Psoas muscle (tissue), 7 donors: ENCODE measurements at regions not wholly inside any gene's neighbourhood (a gene's known extent, or its start where the extent isn't known, plus 50 kb on each side); places are given as distances from the start of the nearest gene placed in this dataset.
"Not testable (repeated sequence)": the region's sequence is repeated elsewhere in the genome, so short reads cannot be mapped to it uniquely, and the experiment has no call there.

Source experiments
- ATAC-seq, 4 donors: fragments of 200-7000 bp; cut with Tn5 transposase; one replicate each; pipeline ENCODE4 v1.9.1; 2020; ENCODE audit warnings: moderate library complexity in 3 of 4, mild to moderate bottlenecking in 2 of 4
- DNase-seq, 2 donors: peaks; one replicate each; pipeline ENCODE4 v3.0.0-alpha.2; 2020
- H3K27ac ChIP-seq: fragments of 200-600 bp; one replicate; pipeline ENCODE4 v1.8.0; 2022
- H3K27me3 ChIP-seq, 3 donors: fragments of 200-600 bp in 1 of 3; one replicate each; pipeline versions ENCODE4 v1.6.1 to v1.8.0; 2013 to 2022; ENCODE audit warnings: low read length in 2 of 3, mild to moderate bottlenecking in 2 of 3, moderate library complexity in 1 of 3; ENCODE audit not compliant: insufficient read depth in 3 of 3
- H3K36me3 ChIP-seq, 2 donors: fragments of 200-600 bp in 1 of 2; one replicate each; pipeline versions ENCODE4 v1.6.1 to v1.8.0; 2013 to 2022; ENCODE audit warnings: low read depth in 1 of 2, mild to moderate bottlenecking in 1 of 2, moderate library complexity in 1 of 2; ENCODE audit not compliant: insufficient read depth in 1 of 2
- H3K4me1 ChIP-seq: fragments of 200-600 bp; one replicate; pipeline ENCODE4 v1.8.0; 2022
- H3K4me3 ChIP-seq: fragments of 200-600 bp; one replicate; pipeline ENCODE4 v1.8.0; 2022; ENCODE audit warnings: mild to moderate bottlenecking
- H3K9me3 ChIP-seq: fragments of 200-600 bp; one replicate; pipeline ENCODE4 v1.8.0; 2022
- WGBS, 3 donors: extraction: QIAGEN DNeasy Blood & Tissue Kit; methylation state at CpG; one replicate each; pipeline versions ENCODE4 v1.1.6 to v1.1.7; 2013; 5-methylcytosine and 5-hydroxymethylcytosine counted together
- intact Hi-C, 2 donors: fragments of 100-400 bp; cut with DNase I; formaldehyde crosslinking; loops; one replicate each; pipeline versions ENCODE4 v1.11.0 to v1.14.2; 2022
- TF ChIP-seq, protein P1 (sequence below): fragments of 200-600 bp; IDR thresholded peaks from one replicate; pipeline ENCODE4 v1.8.0; 2022; ENCODE audit warnings: antibody characterized with exemption
- donor health status: healthy with polysubstance abuse.
- donor health status: DM: no; HTN: no; CAD: no; lungs with moderate emphysema.
- donor health status: Bipolar disorder and iron deficiency.
- donor health status: healthy.
- donor health status: DM: yes; HTN: yes; CAD: no.
- donor health status: DM: no; HTN: no; CAD: no.
- donor health status: DM: yes; HTN: yes; CAD: no.

DNA sequence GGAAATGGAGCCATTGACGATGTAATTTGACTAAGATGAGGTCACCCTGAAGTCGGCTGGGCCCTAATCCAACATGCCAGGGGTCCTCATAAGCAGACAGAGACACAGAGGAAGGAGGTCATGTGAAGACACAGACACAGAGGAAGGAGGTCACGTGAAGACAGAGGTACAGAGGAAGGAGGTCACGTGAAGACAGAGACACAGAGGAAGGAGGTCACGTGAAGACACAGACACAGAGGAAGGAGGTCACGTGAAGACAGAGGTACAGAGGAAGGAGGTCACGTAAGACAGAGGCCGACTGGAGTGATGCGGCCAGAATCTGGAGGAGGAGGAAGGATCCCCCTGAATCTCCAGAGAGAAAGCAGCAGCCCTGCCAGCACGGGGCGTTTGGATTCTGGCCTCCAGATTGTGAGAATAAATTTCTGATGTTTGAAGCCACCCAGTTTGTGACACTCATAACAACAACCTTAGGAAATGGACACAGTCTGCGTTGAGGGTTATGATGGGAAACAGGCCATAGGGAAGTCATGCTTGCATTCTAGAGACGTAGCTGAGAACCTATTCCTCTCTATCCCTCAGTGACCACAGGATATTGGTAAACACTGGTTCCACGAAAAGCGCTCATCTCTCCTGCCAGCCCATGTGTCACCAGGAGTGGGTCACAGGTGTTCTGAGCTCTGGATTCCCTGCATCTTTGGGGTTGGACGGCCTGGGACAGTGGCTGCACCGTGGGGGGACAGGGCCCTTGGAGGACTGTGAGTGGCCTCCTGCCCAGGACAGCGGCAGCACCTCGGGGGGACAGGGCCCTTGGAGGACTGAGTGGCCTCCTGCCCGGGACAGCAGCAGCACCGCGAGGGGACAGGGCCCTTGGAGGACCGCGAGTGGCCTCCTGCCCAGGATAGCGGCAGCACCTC lies 108.5 kb downstream of the SOX1 start:
- Histone ChIP-seq H3K4me3 (no peak overlapping the region), H3K4me1 (no peaks in the 10 kb centered on the region), H3K27me3 (peaks cover 0 to 5% (median 0%) of the 10 kb centered on the region in 3 donors), H3K36me3 (no peaks in the 10 kb centered on the region), H3K9me3 (peaks cover 3% of the 10 kb centered on the region), H3K27ac (no peak overlapping the region)
- ATAC-seq = no peak
- TF ChIP-seq, protein P1, sequence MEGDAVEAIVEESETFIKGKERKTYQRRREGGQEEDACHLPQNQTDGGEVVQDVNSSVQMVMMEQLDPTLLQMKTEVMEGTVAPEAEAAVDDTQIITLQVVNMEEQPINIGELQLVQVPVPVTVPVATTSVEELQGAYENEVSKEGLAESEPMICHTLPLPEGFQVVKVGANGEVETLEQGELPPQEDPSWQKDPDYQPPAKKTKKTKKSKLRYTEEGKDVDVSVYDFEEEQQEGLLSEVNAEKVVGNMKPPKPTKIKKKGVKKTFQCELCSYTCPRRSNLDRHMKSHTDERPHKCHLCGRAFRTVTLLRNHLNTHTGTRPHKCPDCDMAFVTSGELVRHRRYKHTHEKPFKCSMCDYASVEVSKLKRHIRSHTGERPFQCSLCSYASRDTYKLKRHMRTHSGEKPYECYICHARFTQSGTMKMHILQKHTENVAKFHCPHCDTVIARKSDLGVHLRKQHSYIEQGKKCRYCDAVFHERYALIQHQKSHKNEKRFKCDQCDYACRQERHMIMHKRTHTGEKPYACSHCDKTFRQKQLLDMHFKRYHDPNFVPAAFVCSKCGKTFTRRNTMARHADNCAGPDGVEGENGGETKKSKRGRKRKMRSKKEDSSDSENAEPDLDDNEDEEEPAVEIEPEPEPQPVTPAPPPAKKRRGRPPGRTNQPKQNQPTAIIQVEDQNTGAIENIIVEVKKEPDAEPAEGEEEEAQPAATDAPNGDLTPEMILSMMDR = no peak
- 83 to 84% (median 83%) methylated on average over 22 to 25 of the region's 25 CpGs for WGBS, 3 donors
- intact Hi-C loops = no loop called here
- DNase-seq = no peak

DNA sequence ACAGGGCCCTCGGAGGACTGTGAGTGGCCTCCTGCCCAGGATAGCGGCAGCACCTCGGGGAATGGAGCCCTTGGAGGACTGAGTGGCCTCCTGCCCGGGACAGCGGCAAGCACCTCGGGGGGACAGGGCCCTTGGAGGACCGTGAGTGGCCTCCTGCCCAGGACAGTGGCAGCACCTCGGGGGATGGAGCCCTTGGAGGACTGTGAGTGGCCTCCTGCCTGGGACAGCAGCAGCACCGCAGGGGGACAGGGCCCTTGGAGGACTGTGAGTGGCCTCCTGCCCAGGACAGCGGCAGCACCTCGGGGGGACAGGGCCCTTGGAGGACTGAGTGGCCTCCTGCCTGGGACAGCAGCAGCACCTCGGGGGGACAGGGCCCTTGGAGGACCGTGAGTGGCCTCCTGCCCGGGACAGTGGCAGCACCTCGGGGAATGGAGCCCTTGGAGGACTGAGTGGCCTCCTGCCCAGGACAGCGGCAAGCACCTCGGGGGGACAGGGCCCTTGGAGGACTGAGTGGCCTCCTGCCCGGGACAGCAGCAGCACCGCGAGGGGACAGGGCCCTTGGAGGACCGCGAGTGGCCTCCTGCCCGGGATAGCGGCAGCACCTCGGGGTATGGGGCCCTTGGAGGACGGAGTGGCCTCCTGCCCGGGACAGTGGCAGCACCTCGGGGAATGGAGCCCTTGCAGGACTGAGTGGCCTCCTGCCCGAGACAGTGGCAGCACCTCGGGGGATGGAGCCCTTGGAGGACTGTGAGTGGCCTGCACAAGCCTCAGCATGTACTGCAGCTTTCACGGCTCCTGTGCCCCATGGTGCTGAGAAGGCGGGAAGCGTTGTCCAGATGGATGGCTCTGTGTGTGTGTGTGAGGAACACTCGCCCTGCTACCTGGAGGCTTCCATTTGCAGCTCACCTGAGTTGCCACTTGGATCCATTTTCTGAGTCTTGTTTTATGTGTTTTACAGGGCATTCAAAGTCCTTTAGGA lies 109.5 kb downstream of the SOX1 start:
- H3K36me3 ChIP-seq, H3K27ac ChIP-seq, H3K27me3 ChIP-seq, H3K4me1 ChIP-seq, H3K4me3 ChIP-seq, DNase-seq, ATAC-seq, intact Hi-C loops, H3K9me3 ChIP-seq: not testable (repeated sequence)
- 82 to 83% (median 83%) methylated on average over 25 to 34 of the region's 34 CpGs for whole genome bisulfite sequencing, 3 donors

DNA sequence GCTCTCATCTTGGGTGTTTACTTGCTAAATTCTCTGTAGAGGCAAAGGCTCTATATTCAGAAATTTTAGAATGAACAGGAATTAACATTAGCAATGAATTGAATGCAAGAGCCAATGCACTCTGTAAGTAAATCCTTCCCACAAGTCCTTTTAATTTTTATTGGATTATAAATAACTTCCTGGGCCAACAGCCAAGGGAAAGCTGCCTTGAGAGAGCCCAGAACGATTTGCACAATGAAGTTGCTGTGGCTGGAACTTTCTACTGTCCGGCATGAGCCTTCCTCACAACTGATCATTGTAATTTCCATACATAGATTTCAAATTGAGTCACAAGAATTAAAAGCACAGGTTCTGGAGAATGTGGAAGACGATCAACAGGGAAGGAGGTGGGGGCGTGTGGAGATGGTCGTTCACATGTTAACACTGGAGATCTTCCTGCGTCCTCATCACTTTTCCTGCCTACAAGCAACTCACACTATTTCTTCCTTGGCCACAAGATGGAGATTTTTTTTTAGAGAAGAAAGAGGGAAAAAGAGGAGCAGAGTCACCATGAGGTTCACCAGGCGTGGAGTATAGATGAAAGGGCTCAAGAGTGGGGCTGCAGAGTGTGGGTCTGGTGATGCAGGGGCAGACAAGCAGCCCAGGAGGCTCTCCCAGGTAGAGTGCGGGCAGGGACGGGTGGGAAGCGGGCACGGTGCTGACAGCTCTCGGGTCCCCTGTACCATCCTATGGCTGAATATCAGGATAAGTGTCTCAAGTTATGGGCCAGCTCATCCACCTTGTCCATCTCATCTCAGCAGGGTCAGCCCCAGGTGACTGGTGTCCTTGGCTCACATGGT lies 110.7 kb downstream of the SOX1 start:
- H3K4me1 ChIP-seq = no peaks in the 10 kb centered on the region
- 48 to 57% (median 56%) methylated on average over 12 of the region's 12 CpGs for WGBS, 3 donors
- intact Hi-C loops = no loop called here

DNA sequence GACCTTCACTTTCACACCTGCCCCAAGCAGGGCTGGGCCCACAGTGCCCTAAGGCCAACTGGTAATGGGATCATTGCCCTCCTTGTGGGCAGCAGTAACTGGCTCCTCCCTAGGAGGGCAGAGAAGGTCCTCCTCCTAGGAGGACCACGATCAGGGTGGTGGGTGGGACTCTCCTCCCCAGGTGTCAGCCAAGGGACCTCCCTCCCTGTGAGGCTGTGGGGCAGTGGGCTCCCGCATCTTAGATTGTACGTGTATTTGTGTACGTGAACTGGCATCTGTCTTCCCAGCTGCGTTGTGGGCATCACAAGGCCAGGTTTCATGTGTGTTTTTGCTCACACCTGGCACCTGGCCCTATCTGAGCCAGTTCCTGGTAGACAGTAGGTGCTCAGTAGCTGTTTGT lies 111.8 kb downstream of the SOX1 start:
- H3K36me3 ChIP-seq = no peaks in the 10 kb centered on the region
- peaks cover 3% of the 10 kb centered on the region for H3K9me3 ChIP-seq
- DNase-seq = no peak
- H3K27me3 ChIP-seq = no peaks in the 10 kb centered on the region
- intact Hi-C loops = no loop called here
- no peak overlapping the region for H3K4me3 ChIP-seq
- no peaks in the 10 kb centered on the region for H3K4me1 ChIP-seq
- TF ChIP-seq, protein P1 = no peak
- 86 to 87% (median 86%) methylated on average over 5 of the region's 5 CpGs for WGBS, 3 donors
- no peak overlapping the region for H3K27ac ChIP-seq
- no peak for ATAC-seq

More for the DNA sequence above, 110.7 kb downstream of the SOX1 start:
- DNase-seq = no peak
- Histone ChIP-seq H3K27me3 (no peaks in the 10 kb centered on the region), H3K36me3 (no peaks in the 10 kb centered on the region), H3K27ac (no peak overlapping the region), H3K4me3 (no peak overlapping the region), H3K9me3 (peaks cover 3% of the 10 kb centered on the region)
- TF ChIP-seq, protein P1 = no peak
- ATAC-seq = no peak
